GM12892 (cell line): ENCODE measurements at regions not wholly inside any gene's neighbourhood (a gene's known extent, or its start where the extent isn't known, plus 50 kb on each side); places are given as distances from the start of the nearest gene placed in this dataset.

Experiments
- DNase-seq: peaks from one replicate; pipeline ENCODE4 v3.0.0; 2011; ENCODE audit not compliant: insufficient read length
- FAIRE-seq: peaks from 2 replicates; lab custom pipeline; 2011; peaks lifted over from hg19 to GRCh38; lab: Jason Lieb, UNC
- POLR2A ChIP-seq: IDR thresholded peaks from 2 replicates; pipeline ENCODE4 v1.6.1; 2011; ENCODE audit warnings: low read depth, low read length, control low read depth
- POLR2AphosphoS5 ChIP-seq: IDR thresholded peaks from 2 replicates; pipeline ENCODE4 v1.6.1; 2011; ENCODE audit warnings: low read depth, low read length, control low read depth
- TAF1 ChIP-seq: IDR thresholded peaks from 2 replicates; pipeline ENCODE4 v1.6.1; 2011; ENCODE audit warnings: low read depth, mild to moderate bottlenecking, control low read depth, low read length, borderline replicate concordance

GRCh38 chr21:39048574-39048973 lies 134.7 kb downstream of the PSMG1 start:
- DNase-seq (no peak), FAIRE-seq (no peak)
- TF ChIP-seq TAF1 (no peak), POLR2A (no peak), POLR2AphosphoS5 (no peak)

GRCh38 chr21:39048064-39048463 lies 135.2 kb downstream of the PSMG1 start:
- DNase-seq (no peak), FAIRE-seq (no peak)
- TF ChIP-seq TAF1: no peak

GRCh38 chr21:39047046-39047445 lies 136.2 kb downstream of the PSMG1 start:
- no peak for TF ChIP-seq POLR2AphosphoS5
- no peak for TF ChIP-seq POLR2A
- no peak for TF ChIP-seq TAF1
- no peak for FAIRE-seq
- DNase-seq: no peak

GRCh38 chr21:39046236-39046916 lies 136.9 kb downstream of the PSMG1 start:
- DNase-seq: no peak
- FAIRE-seq: no peak
- TF ChIP-seq TAF1 (no peak), POLR2AphosphoS5 (no peak), POLR2A (no peak)

GRCh38 chr21:39041816-39042215 lies 141.4 kb downstream of the PSMG1 start:
- DNase-seq (no peak), FAIRE-seq (no peak)
- TF ChIP-seq POLR2A: no peak
- no peak for TF ChIP-seq POLR2AphosphoS5
- no peak for TF ChIP-seq TAF1

GRCh38 chr21:39040494-39041110 lies 142.6 kb downstream of the PSMG1 start:
- DNase-seq (no peak), FAIRE-seq (no peak)
- TF ChIP-seq POLR2A: no peak
- TF ChIP-seq TAF1: no peak
- TF ChIP-seq POLR2AphosphoS5: no peak

- DNase-seq: no peak
- TF ChIP-seq TAF1 (no peak), POLR2A (no peak), POLR2AphosphoS5 (no peak)
- no peak for FAIRE-seq
These were observed 145.3 kb downstream of the PSMG1 start for GRCh38 chr21:39037807-39038405.

- DNase-seq (no peak), FAIRE-seq (no peak)
- TF ChIP-seq POLR2A (no peak), TAF1 (no peak), POLR2AphosphoS5 (no peak)
These were observed 146.7 kb downstream of the PSMG1 start for GRCh38 chr21:39036581-39036980.

GRCh38 chr21:39034590-39035536 lies 148.4 kb downstream of the PSMG1 start:
- no peak for FAIRE-seq

GRCh38 chr21:39033878-39034589 lies 149.2 kb downstream of the PSMG1 start:
- no peak for FAIRE-seq
- no peak for DNase-seq
- TF ChIP-seq POLR2A (no peak), TAF1 (no peak), POLR2AphosphoS5 (no peak)

More at GRCh38 chr21:39034590-39035536, 148.4 kb downstream of the PSMG1 start:
- no peak for DNase-seq
- no peak for TF ChIP-seq POLR2AphosphoS5

- FAIRE-seq (no peak), DNase-seq (no peak)
- TF ChIP-seq TAF1 (no peak), POLR2A (no peak), POLR2AphosphoS5 (no peak)
These were observed 153.1 kb downstream of the PSMG1 start for GRCh38 chr21:39029900-39030884.
